MM.1S (cell line): ENCODE measurements at regions not wholly inside any gene's neighbourhood (a gene's known extent, or its start where the extent isn't known, plus 50 kb on each side); places are given as distances from the start of the nearest gene placed in this dataset.

Experiments
- DNase-seq: peaks from one replicate; pipeline ENCODE4 v3.0.0-alpha.2; 2015
- H2AFZ ChIP-seq: fragments of 300-600 bp; sonication (generic); 2 replicates; pipeline ENCODE4 v1.6.0; 2016; ENCODE audit warnings: antibody characterized with exemption, low read length
- H3F3A ChIP-seq: fragments of 300-600 bp; sonication (generic); 2 replicates; pipeline ENCODE4 v1.6.1; 2016; ENCODE audit warnings: mild to moderate bottlenecking, antibody characterized with exemption, low read length, moderate library complexity, mixed read lengths; ENCODE audit not compliant: insufficient read depth
- H3K27ac ChIP-seq: fragments of 300-600 bp; sonication (generic); 2 replicates; pipeline ENCODE4 v1.5.1; 2016; ENCODE audit warnings: mild to moderate bottlenecking, low read length
- H3K27me3 ChIP-seq: fragments of 300-600 bp; sonication (generic); replicated peaks from 2 replicates; pipeline ENCODE4 v1.6.0; 2016; ENCODE audit warnings: low read length; ENCODE audit not compliant: insufficient read depth
- H3K36me3 ChIP-seq: fragments of 300-600 bp; sonication (generic); replicated peaks from 2 replicates; pipeline ENCODE4 v1.6.1; 2016; ENCODE audit warnings: mild to moderate bottlenecking, low read length, mixed read lengths; ENCODE audit not compliant: insufficient read depth
- H3K4me1 ChIP-seq: fragments of 300-600 bp; sonication (generic); 2 replicates; pipeline ENCODE4 v1.6.1; 2016; ENCODE audit warnings: low read length, mixed read lengths
- H3K4me2 ChIP-seq: fragments of 300-600 bp; sonication (generic); 2 replicates; pipeline ENCODE4 v1.6.0; 2016; ENCODE audit warnings: low read depth, low read length
- H3K4me3 ChIP-seq: fragments of 300-600 bp; sonication (generic); 2 replicates; pipeline ENCODE4 v1.5.1; 2016; ENCODE audit warnings: low read length, mixed read lengths
- H3K79me2 ChIP-seq: fragments of 300-600 bp; sonication (generic); 2 replicates; pipeline ENCODE4 v1.6.1; 2016; ENCODE audit warnings: mixed run types, low read length, mixed read lengths
- H3K9ac ChIP-seq: fragments of 300-600 bp; sonication (generic); 2 replicates; pipeline ENCODE4 v1.6.1; 2016; ENCODE audit warnings: low read length, mixed read lengths
- H3K9me2 ChIP-seq: fragments of 300-600 bp; sonication (generic); replicated peaks from 2 replicates; pipeline ENCODE4 v1.6.1; 2016; ENCODE audit warnings: mild to moderate bottlenecking, low read length, mixed read lengths; ENCODE audit not compliant: insufficient read depth
- H3K9me3 ChIP-seq: fragments of 300-600 bp; sonication (generic); replicated peaks from 2 replicates; pipeline ENCODE4 v1.6.1; 2016; ENCODE audit warnings: mild to moderate bottlenecking, low read length, mixed read lengths; ENCODE audit not compliant: insufficient read depth
- H4K20me1 ChIP-seq: fragments of 300-600 bp; sonication (generic); 2 replicates; pipeline ENCODE4 v1.6.1; 2016; ENCODE audit warnings: mild to moderate bottlenecking, low read length, moderate library complexity, mixed read lengths; ENCODE audit not compliant: insufficient read depth
- CTCF ChIP-seq: fragments of 300-600 bp; sonication (generic); IDR thresholded peaks from 2 replicates; pipeline ENCODE4 v1.5.1; 2016; ENCODE audit warnings: antibody characterized with exemption, low read length, mixed read lengths
- EZH2 ChIP-seq: fragments of 300-600 bp; sonication (generic); optimal IDR thresholded peaks from 2 replicates; pipeline ENCODE3; 2017; ENCODE audit warnings: low read depth, mild to moderate bottlenecking, antibody characterized with exemption, low read length, mixed read lengths
- EZH2phosphoT487 ChIP-seq: fragments of 300-600 bp; sonication (generic); IDR thresholded peaks from 2 replicates; pipeline ENCODE4 v1.6.1; 2018; ENCODE audit warnings: antibody characterized with exemption, low read length

- Histone ChIP-seq H3K79me2 (no peaks in the 10 kb centered on the region), H3K4me3 (no peak overlapping the region), H3K36me3 (no peaks in the 10 kb centered on the region), H3K9ac (no peak overlapping the region), H3K9me3 (no peaks in the 10 kb centered on the region), H3K9me2 (no peaks in the 10 kb centered on the region), H3K4me1 (no peaks in the 10 kb centered on the region), H2AFZ (no peak overlapping the region), H3F3A (no peaks in the 10 kb centered on the region), H3K27me3 (no peaks in the 10 kb centered on the region), H3K27ac (no peak overlapping the region), H4K20me1 (no peaks in the 10 kb centered on the region), H3K4me2 (no peak overlapping the region)
- DNase-seq = no peak
- TF ChIP-seq EZH2 = no peak
- TF ChIP-seq EZH2phosphoT487 = no peak
- no peak for TF ChIP-seq CTCF
Measured at GRCh38 chr1:175871647-175872046, 128.3 kb upstream of the TNR start.

GRCh38 chr1:175870217-175870616 is 126.8 kb upstream of the TNR start:
- Histone ChIP-seq H3K27ac (no peak overlapping the region), H3K4me3 (no peak overlapping the region), H3K27me3 (no peaks in the 10 kb centered on the region), H4K20me1 (no peaks in the 10 kb centered on the region), H3K4me2 (no peak overlapping the region), H3K9ac (no peak overlapping the region), H2AFZ (no peak overlapping the region), H3K36me3 (no peaks in the 10 kb centered on the region), H3K4me1 (no peaks in the 10 kb centered on the region), H3K9me2 (no peaks in the 10 kb centered on the region), H3K79me2 (no peaks in the 10 kb centered on the region), H3K9me3 (no peaks in the 10 kb centered on the region), H3F3A (no peaks in the 10 kb centered on the region)
- no peak for DNase-seq
- no peak for TF ChIP-seq CTCF
- TF ChIP-seq EZH2phosphoT487 = no peak
- no peak for TF ChIP-seq EZH2

- H3K4me1 ChIP-seq = no peaks in the 10 kb centered on the region
- no peaks in the 10 kb centered on the region for H3F3A ChIP-seq
- no peak overlapping the region for H3K4me2 ChIP-seq
- no peak for TF ChIP-seq EZH2
- no peak for TF ChIP-seq CTCF
- no peak for TF ChIP-seq EZH2phosphoT487
- no peaks in the 10 kb centered on the region for H4K20me1 ChIP-seq
- H3K27me3 ChIP-seq = no peaks in the 10 kb centered on the region
- no peaks in the 10 kb centered on the region for H3K9me2 ChIP-seq
- no peak overlapping the region for H3K27ac ChIP-seq
- no peaks in the 10 kb centered on the region for H3K36me3 ChIP-seq
- H3K4me3 ChIP-seq = no peak overlapping the region
- no peak overlapping the region for H2AFZ ChIP-seq
- DNase-seq = no peak
- H3K9me3 ChIP-seq = no peaks in the 10 kb centered on the region
- no peaks in the 10 kb centered on the region for H3K79me2 ChIP-seq
- no peak overlapping the region for H3K9ac ChIP-seq
Measured at GRCh38 chr1:175866776-175867175, 123.4 kb upstream of the TNR start.
